ENCODE measurements at regions not wholly inside any gene's neighbourhood (a gene's known extent, or its start where the extent isn't known, plus 50 kb on each side); places are given as distances from the start of the nearest gene placed in this dataset.

- Histone ChIP-seq H3F3A (ENCODE audit: insufficient read depth) (no peaks in the 10 kb centered on the region), H3K27ac (ENCODE audit: low read depth, low read length) (no peak overlapping the region), H3K9ac (ENCODE audit: low read length) (no peak overlapping the region), H2AFZ (ENCODE audit: low read depth, low read length, severe bottlenecking) (no peak overlapping the region), H3K4me3 (ENCODE audit: insufficient read depth, low read length, poor library complexity, severe bottlenecking) (no peak overlapping the region), H3K9me2 (replicated peaks; ENCODE audit: insufficient read depth, low read length) (no peaks in the 10 kb centered on the region), H3K4me2 (ENCODE audit: low read depth, low read length, poor library complexity, severe bottlenecking) (no peak overlapping the region), H3K36me3 (ENCODE audit: low read length) (no peaks in the 10 kb centered on the region), H3K27me3 (ENCODE audit: low read length) (no peaks in the 10 kb centered on the region), H3K9me3 (ENCODE audit: insufficient read depth, low read length) (no peaks in the 10 kb centered on the region), H3K79me2 (ENCODE audit: insufficient read depth, low read length) (no peaks in the 10 kb centered on the region), H4K20me1 (ENCODE audit: low read depth, low read length) (no peaks in the 10 kb centered on the region)
- TF ChIP-seq EZH2phosphoT487 (conservative IDR thresholded peaks at IDR 0.05; ENCODE audit: low read length) (no peak), CTCF (IDR thresholded peaks at IDR 0.05; ENCODE audit: insufficient read depth, low read length, poor library complexity, severe bottlenecking) (no peak)
These were observed 89.0 kb upstream of the NIPBL start for GRCh38 chr5:36787365-36788093.

GRCh38 chr5:36790847-36791246 is 85.7 kb upstream of the NIPBL start:
- Histone ChIP-seq H3K9me3 (ENCODE audit: insufficient read depth, low read length) (no peaks in the 10 kb centered on the region), H4K20me1 (ENCODE audit: low read depth, low read length) (no peaks in the 10 kb centered on the region), H3K9me2 (replicated peaks; ENCODE audit: insufficient read depth, low read length) (no peaks in the 10 kb centered on the region), H3K36me3 (ENCODE audit: low read length) (no peaks in the 10 kb centered on the region), H2AFZ (ENCODE audit: low read depth, low read length, severe bottlenecking) (no peak overlapping the region), H3K27me3 (ENCODE audit: low read length) (no peaks in the 10 kb centered on the region), H3K79me2 (ENCODE audit: insufficient read depth, low read length) (no peaks in the 10 kb centered on the region), H3K4me2 (ENCODE audit: low read depth, low read length, poor library complexity, severe bottlenecking) (no peak overlapping the region), H3K27ac (ENCODE audit: low read depth, low read length) (no peak overlapping the region), H3K9ac (ENCODE audit: low read length) (no peak overlapping the region), H3K4me3 (ENCODE audit: insufficient read depth, low read length, poor library complexity, severe bottlenecking) (no peak overlapping the region), H3F3A (ENCODE audit: insufficient read depth) (no peaks in the 10 kb centered on the region)
- TF ChIP-seq EZH2phosphoT487 (conservative IDR thresholded peaks at IDR 0.05; ENCODE audit: low read length) (no peak), CTCF (IDR thresholded peaks at IDR 0.05; ENCODE audit: insufficient read depth, low read length, poor library complexity, severe bottlenecking) (no peak)

- no peak overlapping the region for H3K4me3 ChIP-seq (ENCODE audit: insufficient read depth, low read length, poor library complexity, severe bottlenecking)
- H3K79me2 ChIP-seq (ENCODE audit: insufficient read depth, low read length): no peaks in the 10 kb centered on the region
- no peaks in the 10 kb centered on the region for H3K27me3 ChIP-seq (ENCODE audit: low read length)
- no peaks in the 10 kb centered on the region for H3K9me2 ChIP-seq (replicated peaks; ENCODE audit: insufficient read depth, low read length)
- H3K36me3 ChIP-seq (ENCODE audit: low read length): no peaks in the 10 kb centered on the region
- TF ChIP-seq CTCF (IDR thresholded peaks at IDR 0.05; ENCODE audit: insufficient read depth, low read length, poor library complexity, severe bottlenecking): no peak
- TF ChIP-seq EZH2phosphoT487 (conservative IDR thresholded peaks at IDR 0.05; ENCODE audit: low read length): no peak
- H3K4me2 ChIP-seq (ENCODE audit: low read depth, low read length, poor library complexity, severe bottlenecking): no peak overlapping the region
- no peak overlapping the region for H3K9ac ChIP-seq (ENCODE audit: low read length)
- H2AFZ ChIP-seq (ENCODE audit: low read depth, low read length, severe bottlenecking): no peak overlapping the region
- H3F3A ChIP-seq (ENCODE audit: insufficient read depth): no peaks in the 10 kb centered on the region
- H4K20me1 ChIP-seq (ENCODE audit: low read depth, low read length): no peaks in the 10 kb centered on the region
- H3K9me3 ChIP-seq (ENCODE audit: insufficient read depth, low read length): no peaks in the 10 kb centered on the region
- H3K27ac ChIP-seq (ENCODE audit: low read depth, low read length): no peak overlapping the region
These were observed 83.9 kb upstream of the NIPBL start for GRCh38 chr5:36792560-36793180.
